NB4 (cell line): ENCODE measurements at regions not wholly inside any gene's neighbourhood (a gene's known extent, or its start where the extent isn't known, plus 50 kb on each side); places are given as distances from the start of the nearest gene placed in this dataset.

Experiments
- DNase-seq: peaks from one replicate; pipeline ENCODE4 v3.0.0; 2010; ENCODE audit warnings: low read depth
- H3K4me3 ChIP-seq: one replicate; pipeline ENCODE4 v1.5.1; 2011; ENCODE audit warnings: mild to moderate bottlenecking, low read depth, low read length, moderate library complexity
- CTCF ChIP-seq: IDR thresholded peaks from one replicate; pipeline ENCODE4 v1.5.1; 2012; ENCODE audit warnings: low read depth, low read length
- MAX ChIP-seq: IDR thresholded peaks from 2 replicates; pipeline ENCODE4 v1.6.1; 2011; ENCODE audit warnings: low read depth, low read length
- MYC ChIP-seq: IDR thresholded peaks from 2 replicates; pipeline ENCODE4 v1.6.1; 2011; ENCODE audit warnings: low read depth, low read length
- POLR2A ChIP-seq: IDR thresholded peaks from 2 replicates; pipeline ENCODE4 v1.6.1; 2011; ENCODE audit warnings: mild to moderate bottlenecking; ENCODE audit not compliant: insufficient read length; ENCODE audit errors: extremely low read depth

- DNase-seq = no peak
- TF ChIP-seq POLR2A = no peak
- TF ChIP-seq CTCF = no peak
- TF ChIP-seq MYC = no peak
- no peak for TF ChIP-seq MAX
- H3K4me3 ChIP-seq = no peak overlapping the region
These were observed 60.6 kb upstream of the STUM start for GRCh38 chr1:226487921-226488320.

- no peak overlapping the region for H3K4me3 ChIP-seq
- DNase-seq = no peak
- TF ChIP-seq MAX (no peak), MYC (no peak), POLR2A (no peak), CTCF (no peak)
These were observed 58.7 kb upstream of the STUM start for GRCh38 chr1:226489718-226490425.

- no peak for TF ChIP-seq MYC
- no peak for TF ChIP-seq MAX
- no peak for TF ChIP-seq POLR2A
- no peak for TF ChIP-seq CTCF
- no peak for DNase-seq
- no peak overlapping the region for H3K4me3 ChIP-seq
These were observed 58.1 kb upstream of the STUM start for GRCh38 chr1:226490426-226490809.

- TF ChIP-seq MAX (no peak), MYC (no peak), POLR2A (no peak), CTCF (no peak)
- no peak overlapping the region for H3K4me3 ChIP-seq
- no peak for DNase-seq
These were observed 57.3 kb upstream of the STUM start for GRCh38 chr1:226491093-226491850.

GRCh38 chr1:226492426-226493137, 56.0 kb upstream of the STUM start:
- H3K4me3 ChIP-seq = no peak overlapping the region
- TF ChIP-seq MAX (no peak), POLR2A (no peak), CTCF (no peak), MYC (no peak)
- DNase-seq = no peak
